K562 (cell line): ENCODE measurements at regions not wholly inside any gene's neighbourhood (a gene's known extent, or its start where the extent isn't known, plus 50 kb on each side); places are given as distances from the start of the nearest gene placed in this dataset.

Experiments used
- ATAC-seq: fragments of 200-7000 bp; cut with Tn5 transposase; 3 replicates; pipeline ENCODE4 v1.9.1; 2020; ENCODE audit warnings: moderate library complexity
- BruUV-seq: library from RNA; stranded (reverse); fragments of 400-500 nt; replicated peaks from 2 replicates; lab custom pipeline; 2021; lab: Mats Ljungman, UMichigan
- CTCF ChIA-PET: fragments of 300-600 bp; formaldehyde crosslinking; extraction: SDS; loops from one replicate; lab custom pipeline; 2021; ENCODE audit warnings: low intra/inter-chr PET ratio; lab: Yijun Ruan, JAX
- POLR2A ChIA-PET: fragments of 300-600, 350-650 bp; sonication (Branson Sonifier 250); formaldehyde crosslinking; extraction: SDS; loops from one replicate; lab custom pipeline; 2021; ENCODE audit warnings: antibody characterized with exemption, inconsistent platforms; lab: Yijun Ruan, JAX
- DNase-seq, 4 experiments: peaks; one replicate each; pipeline versions ENCODE4 v3.0.0 to v3.0.0-alpha.2; 2011 to 2018; ENCODE audit warnings: low spot score in 3 of 4, mixed read lengths in 3 of 4; ENCODE audit errors: extremely low read depth in 1 of 4
- FAIRE-seq: peaks from 2 replicates; lab custom pipeline; 2011; peaks lifted over from hg19 to GRCh38; lab: Jason Lieb, UNC
- H2AFZ ChIP-seq: 2 replicates; pipeline ENCODE4 v1.6.0; 2011; ENCODE audit warnings: low read depth, low read length, control low read depth, inconsistent platforms
- H3K27ac ChIP-seq: fragments of 200-600 bp; 3 replicates; pipeline ENCODE4 v1.8.0; 2011; ENCODE audit warnings: low read depth, mild to moderate bottlenecking, control low read depth, inconsistent platforms, low read length, moderate library complexity, mixed read lengths; ENCODE audit errors: extremely low read depth
- H3K27me3 ChIP-seq, 2 experiments: fragments of 300-600 bp in 1 of 2; 2 replicates in 1 of 2; 3 replicates in 1 of 2; pipeline versions ENCODE4 v1.6.0 to v1.8.0; 2011; ENCODE audit warnings: inconsistent platforms in 2 of 2, low read length in 2 of 2, mild to moderate bottlenecking in 1 of 2, mixed read lengths in 1 of 2, moderate library complexity in 1 of 2; ENCODE audit not compliant: control insufficient read depth in 2 of 2, insufficient read depth in 2 of 2
- H3K36me3 ChIP-seq: fragments of 300-600 bp; 3 replicates; pipeline ENCODE4 v1.8.0; 2011; ENCODE audit warnings: mild to moderate bottlenecking, low read length, inconsistent platforms; ENCODE audit not compliant: control insufficient read depth, insufficient read depth
- H3K4me1 ChIP-seq, 2 experiments: fragments of 200-600 bp in 1 of 2; replicated peaks in 1 of 2; 2 replicates in 1 of 2; 3 replicates in 1 of 2; pipeline versions ENCODE4 v1.5.1 to v1.8.0; 2011; ENCODE audit warnings: inconsistent platforms in 2 of 2, low read length in 2 of 2, mild to moderate bottlenecking in 1 of 2, mixed read lengths in 1 of 2, moderate library complexity in 1 of 2; ENCODE audit not compliant: control insufficient read depth in 2 of 2, insufficient read depth in 2 of 2
- H3K4me2 ChIP-seq: 2 replicates; pipeline ENCODE4 v1.6.1; 2011; ENCODE audit warnings: low read length, control low read depth, inconsistent platforms, mixed read lengths; ENCODE audit not compliant: insufficient read depth
- H3K4me3 ChIP-seq: fragments of 200-600 bp; sonication (generic), shearing (Covaris generic); 2 replicates; pipeline ENCODE4 v1.5.1; 2016; ENCODE audit warnings: control low read depth, inconsistent platforms
- H3K79me2 ChIP-seq: fragments of 200-600 bp; 3 replicates; pipeline ENCODE4 v1.8.0; 2011; ENCODE audit warnings: low read length, inconsistent platforms; ENCODE audit not compliant: control insufficient read depth, insufficient read depth
- H3K9ac ChIP-seq, 2 experiments: 2 replicates each; pipeline versions ENCODE4 v1.6.0 to v1.6.1; 2011; ENCODE audit warnings: low read depth in 2 of 2, low read length in 2 of 2, control low read depth in 1 of 2, inconsistent platforms in 1 of 2, mild to moderate bottlenecking in 1 of 2, mixed read lengths in 1 of 2; ENCODE audit not compliant: insufficient read depth in 1 of 2
- H3K9me1 ChIP-seq: one replicate; pipeline ENCODE4 v1.6.0; 2011; ENCODE audit warnings: inconsistent platforms, mild to moderate bottlenecking, low read length, moderate library complexity; ENCODE audit not compliant: control insufficient read depth, insufficient read depth
- H3K9me3 ChIP-seq: replicated peaks from 2 replicates; pipeline ENCODE4 v1.5.1; 2011; ENCODE audit warnings: low read depth, low read length, inconsistent platforms; ENCODE audit not compliant: control insufficient read depth, insufficient read depth
- H4K20me1 ChIP-seq: replicated peaks from 2 replicates; pipeline ENCODE4 v1.6.1; 2011; ENCODE audit warnings: low read length, inconsistent platforms, mixed read lengths; ENCODE audit not compliant: control insufficient read depth, insufficient read depth
- CCAR2 ChIP-seq: fragments of 200-400 bp; formaldehyde crosslinking; IDR thresholded peaks from 2 replicates; pipeline ENCODE4 v1.6.1; 2017; ENCODE audit warnings: mild to moderate bottlenecking, low read depth, low read length
- MAZ ChIP-seq, 2 experiments: fragments of 450-650 bp in 1 of 2; sonication (generic) in 1 of 2; formaldehyde crosslinking; IDR thresholded peaks in 1 of 2; conservative IDR thresholded peaks in 1 of 2; 2 replicates each; pipeline versions ENCODE4 v1.4.0 to v1.5.0; 2020; ENCODE audit warnings: mild to moderate bottlenecking in 1 of 2, missing genetic modification reagents in 1 of 2
- POLR2H ChIP-seq: IDR thresholded peaks from 2 replicates; pipeline ENCODE4 v1.6.1; 2016; ENCODE audit warnings: missing genetic modification characterization, low read depth, mild to moderate bottlenecking, control low read depth, missing compliant biosample characterization, moderate library complexity
- RBBP5 ChIP-seq: fragments of 200-600 bp; sonication (generic); IDR thresholded peaks from 2 replicates; pipeline ENCODE4 v1.6.1; 2012; ENCODE audit warnings: borderline replicate concordance, mild to moderate bottlenecking, low read length, control low read depth, inconsistent platforms; ENCODE audit not compliant: insufficient read depth, poor library complexity, severe bottlenecking
- TBP ChIP-seq: optimal IDR thresholded peaks from 2 replicates; pipeline ENCODE3; 2011; ENCODE audit warnings: low read depth, low read length, improper control_type of control experiment
- U2AF1 ChIP-seq: fragments of 200-400 bp; formaldehyde crosslinking; optimal IDR thresholded peaks from 2 replicates; pipeline ENCODE3; 2017; ENCODE audit warnings: mild to moderate bottlenecking, low read depth, low read length, moderate library complexity
- ZNF589 ChIP-seq: fragments of 200-800 bp; sonication (Bioruptor generic); IDR thresholded peaks from 2 replicates; pipeline ENCODE4 v1.6.1; 2016; ENCODE audit warnings: low read depth, missing genetic modification characterization, missing compliant biosample characterization
- ZSCAN32 ChIP-seq: fragments of 450-650 bp; formaldehyde crosslinking; IDR thresholded peaks from 2 replicates; pipeline ENCODE4 v1.4.0; 2020; ENCODE audit warnings: mild to moderate bottlenecking, moderate library complexity
- in situ Hi-C: fragments of 300-500 bp; cut with MboI; formaldehyde crosslinking; loops from 4 replicates; pipeline ENCODE4 v1.15.0; 2018; ENCODE audit warnings: inconsistent platforms, mixed read lengths
- intact Hi-C: fragments of 100-400 bp; cut with micrococcal nuclease; formaldehyde crosslinking; loops from 2 replicates; pipeline ENCODE4 v1.14.2; 2022
- TF ChIP-seq, protein P1 (sequence below): fragments of 450-650 bp; IDR thresholded peaks from one replicate; pipeline ENCODE4 v1.6.1; 2018; ENCODE audit warnings: mild to moderate bottlenecking, moderate library complexity; ENCODE audit not compliant: partially characterized antibody

GRCh38 chr14:84203896-84204295, 1326.0 kb upstream of the FLRT2 start:
- H2AFZ ChIP-seq, result no peak overlapping the region
- no peak for DNase-seq
- no peak for ATAC-seq
- TF ChIP-seq ZSCAN32 (CRISPR knock-in tag) (no peak), ZNF589 (CRISPR knock-in tag) (no peak), RBBP5 (no peak), CCAR2 (no peak), U2AF1 (no peak), POLR2H (tag) (no peak), TBP (no peak), MAZ (CRISPR knock-in tag; conservative IDR thresholded peaks at IDR 0.05 in 1 of 2, IDR thresholded peaks at IDR 0.05 in 1 of 2) (no peak)
- TF ChIP-seq, protein P1, sequence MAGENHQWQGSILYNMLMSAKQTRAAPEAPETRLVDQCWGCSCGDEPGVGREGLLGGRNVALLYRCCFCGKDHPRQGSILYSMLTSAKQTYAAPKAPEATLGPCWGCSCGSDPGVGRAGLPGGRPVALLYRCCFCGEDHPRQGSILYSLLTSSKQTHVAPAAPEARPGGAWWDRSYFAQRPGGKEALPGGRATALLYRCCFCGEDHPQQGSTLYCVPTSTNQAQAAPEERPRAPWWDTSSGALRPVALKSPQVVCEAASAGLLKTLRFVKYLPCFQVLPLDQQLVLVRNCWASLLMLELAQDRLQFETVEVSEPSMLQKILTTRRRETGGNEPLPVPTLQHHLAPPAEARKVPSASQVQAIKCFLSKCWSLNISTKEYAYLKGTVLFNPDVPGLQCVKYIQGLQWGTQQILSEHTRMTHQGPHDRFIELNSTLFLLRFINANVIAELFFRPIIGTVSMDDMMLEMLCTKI, result no peak
- TF ChIP-seq, all 486 proteins: peak for 0
- Histone ChIP-seq H3K9me1 (no peaks in the 10 kb centered on the region), H3K4me3 (no peak overlapping the region), H3K36me3 (no peaks in the 10 kb centered on the region), H3K9ac (no peak overlapping the region), H3K27ac (no peak overlapping the region), H3K4me1 (no peaks in the 10 kb centered on the region), H3K27me3 (no peaks in the 10 kb centered on the region), H3K4me2 (no peak overlapping the region), H4K20me1 (no peaks in the 10 kb centered on the region), H3K9me3 (no peaks in the 10 kb centered on the region), H3K79me2 (no peaks in the 10 kb centered on the region)
- in situ Hi-C loops (no loop called here), intact Hi-C loops (no loop called here)
- no TSS peak for BruUV-seq
- ChIA-PET POLR2A (no interaction called here), CTCF (no interaction called here)
- FAIRE-seq, result no peak
